ENCODE measurements at regions not wholly inside any gene's neighbourhood (a gene's known extent, or its start where the extent isn't known, plus 50 kb on each side); places are given as distances from the start of the nearest gene placed in this dataset.

DNA sequence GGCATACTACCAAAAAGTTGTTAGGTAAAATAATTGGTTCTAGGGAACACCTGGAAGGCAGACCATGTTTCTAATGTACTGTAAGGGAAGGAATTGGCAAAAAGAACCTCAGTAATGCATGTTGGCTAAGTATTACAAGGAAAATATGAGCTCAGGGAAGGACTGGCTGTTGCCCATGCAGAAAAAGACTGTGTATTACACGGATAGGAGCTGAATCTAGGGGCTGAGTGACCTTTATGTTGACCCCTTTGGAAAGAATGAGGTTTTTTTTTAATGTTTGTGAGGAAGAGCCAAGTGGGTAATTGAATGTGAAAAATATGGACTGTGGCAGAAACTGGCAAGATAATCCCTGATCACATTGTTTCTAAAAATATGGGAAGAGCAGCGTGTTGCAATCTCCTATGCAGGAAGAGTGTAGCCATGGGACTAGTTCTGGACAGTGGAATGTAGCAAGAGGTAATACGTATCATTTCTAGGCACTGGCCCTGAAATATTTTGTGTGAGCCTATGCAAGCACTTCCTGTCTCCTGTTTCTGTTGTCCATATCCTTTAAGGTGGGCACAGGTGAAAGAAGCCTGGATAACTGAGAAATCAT lies 95.1 kb upstream of the CNTNAP4 start:
- WGBS (ENCODE audit: insufficient coverage, low coverage, low lambda C conversion rate, missing lambda C conversion rate): 25% methylated on average over 2 of the region's 3 CpGs
- intact Hi-C loops (cut with DNase I): no loop called here
- no peaks in the 10 kb centered on the region for H3K4me1 ChIP-seq
- H3K27ac ChIP-seq: no peak overlapping the region
- no peaks in the 10 kb centered on the region for H3K9me3 ChIP-seq
- TF ChIP-seq POLR2A (IDR thresholded peaks at IDR 0.05): no peak
- TF ChIP-seq, protein P1, sequence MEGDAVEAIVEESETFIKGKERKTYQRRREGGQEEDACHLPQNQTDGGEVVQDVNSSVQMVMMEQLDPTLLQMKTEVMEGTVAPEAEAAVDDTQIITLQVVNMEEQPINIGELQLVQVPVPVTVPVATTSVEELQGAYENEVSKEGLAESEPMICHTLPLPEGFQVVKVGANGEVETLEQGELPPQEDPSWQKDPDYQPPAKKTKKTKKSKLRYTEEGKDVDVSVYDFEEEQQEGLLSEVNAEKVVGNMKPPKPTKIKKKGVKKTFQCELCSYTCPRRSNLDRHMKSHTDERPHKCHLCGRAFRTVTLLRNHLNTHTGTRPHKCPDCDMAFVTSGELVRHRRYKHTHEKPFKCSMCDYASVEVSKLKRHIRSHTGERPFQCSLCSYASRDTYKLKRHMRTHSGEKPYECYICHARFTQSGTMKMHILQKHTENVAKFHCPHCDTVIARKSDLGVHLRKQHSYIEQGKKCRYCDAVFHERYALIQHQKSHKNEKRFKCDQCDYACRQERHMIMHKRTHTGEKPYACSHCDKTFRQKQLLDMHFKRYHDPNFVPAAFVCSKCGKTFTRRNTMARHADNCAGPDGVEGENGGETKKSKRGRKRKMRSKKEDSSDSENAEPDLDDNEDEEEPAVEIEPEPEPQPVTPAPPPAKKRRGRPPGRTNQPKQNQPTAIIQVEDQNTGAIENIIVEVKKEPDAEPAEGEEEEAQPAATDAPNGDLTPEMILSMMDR (IDR thresholded peaks at IDR 0.05): no peak
- H3K27me3 ChIP-seq: no peaks in the 10 kb centered on the region
- DNase-seq (no peak), ATAC-seq (no peak)
- H3K36me3 ChIP-seq: no peaks in the 10 kb centered on the region
- H3K4me3 ChIP-seq: no peak overlapping the region

DNA sequence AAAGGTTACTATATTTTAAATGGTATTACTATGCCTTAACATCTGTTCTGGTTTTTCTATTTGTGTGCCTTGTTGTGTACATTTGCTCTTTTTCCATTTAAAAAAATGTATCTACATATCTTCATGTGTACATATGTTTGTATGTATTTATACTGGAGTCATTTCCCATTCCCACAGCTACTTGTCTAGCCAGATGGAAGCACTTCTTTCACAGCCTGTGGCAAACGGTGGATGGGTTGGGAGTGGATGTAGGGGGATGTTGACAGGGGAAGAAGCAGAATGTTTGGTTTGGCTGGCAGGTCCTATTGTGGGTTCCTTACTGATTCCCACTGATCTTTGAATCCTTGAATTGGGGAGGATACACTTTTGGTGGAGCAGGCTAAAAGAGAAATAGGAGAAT lies 93.6 kb upstream of the CNTNAP4 start:
- H3K27me3 ChIP-seq: no peaks in the 10 kb centered on the region
- intact Hi-C loops (cut with DNase I): no loop called here
- H3K27ac ChIP-seq: no peak overlapping the region
- H3K9me3 ChIP-seq: no peaks in the 10 kb centered on the region
- H3K4me1 ChIP-seq: no peaks in the 10 kb centered on the region
- H3K36me3 ChIP-seq: no peaks in the 10 kb centered on the region
- H3K4me3 ChIP-seq: no peak overlapping the region
- ATAC-seq: no peak
- TF ChIP-seq, protein P1 (IDR thresholded peaks at IDR 0.05): no peak
- TF ChIP-seq POLR2A (IDR thresholded peaks at IDR 0.05): no peak
- 31% methylated on average over 1 of the region's 1 CpG for WGBS (ENCODE audit: insufficient coverage, low coverage, low lambda C conversion rate, missing lambda C conversion rate)
- no peak for DNase-seq

DNA sequence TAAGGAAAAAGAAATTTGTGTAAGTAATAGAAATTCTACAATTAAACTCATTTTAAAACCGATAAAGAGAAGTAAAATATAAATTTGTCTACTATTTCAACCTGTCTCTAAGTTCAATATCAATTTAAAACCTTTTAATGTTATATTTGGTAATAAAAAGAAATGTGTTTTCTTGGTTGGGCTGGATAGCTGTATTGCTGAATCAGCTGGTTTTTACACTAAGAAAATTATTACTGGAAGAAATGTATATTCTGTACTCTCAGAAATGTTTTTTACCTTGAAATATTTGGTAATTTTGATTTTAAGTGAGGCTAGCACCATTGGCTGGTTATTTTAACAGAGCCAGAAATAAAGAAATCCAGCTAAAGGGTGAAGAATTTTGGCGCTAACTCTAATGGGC lies 87.1 kb upstream of the CNTNAP4 start:
- DNase-seq (no peak), ATAC-seq (no peak)
- Histone ChIP-seq H3K9me3 (no peaks in the 10 kb centered on the region), H3K4me3 (no peak overlapping the region), H3K4me1 (no peaks in the 10 kb centered on the region), H3K27me3 (no peaks in the 10 kb centered on the region), H3K36me3 (no peaks in the 10 kb centered on the region), H3K27ac (no peak overlapping the region)
- intact Hi-C loops (cut with DNase I): no loop called here
- 59% methylated on average over 2 of the region's 2 CpGs for WGBS (ENCODE audit: insufficient coverage, low coverage, low lambda C conversion rate, missing lambda C conversion rate)
- TF ChIP-seq, protein P1 (IDR thresholded peaks at IDR 0.05): no peak
- no peak for TF ChIP-seq POLR2A (IDR thresholded peaks at IDR 0.05)

DNA sequence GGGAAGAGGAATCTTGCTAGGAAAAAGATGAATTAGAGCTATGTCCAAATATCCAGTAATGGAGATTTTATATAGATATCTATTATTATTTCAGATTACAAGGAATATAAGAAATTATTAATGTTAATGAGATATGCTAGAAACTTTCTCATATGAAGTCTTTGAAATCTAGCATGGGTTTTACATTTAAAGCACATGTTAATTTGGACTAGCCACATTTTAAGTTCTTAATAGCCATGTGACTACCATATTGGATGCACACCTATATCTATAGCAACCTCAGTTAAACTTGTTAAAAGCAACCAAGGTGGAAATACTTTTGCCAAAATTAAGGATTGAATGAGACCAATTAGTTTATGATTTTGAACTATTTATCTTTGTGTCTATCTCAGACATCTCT lies 86.7 kb upstream of the CNTNAP4 start:
- H3K9me3 ChIP-seq: no peaks in the 10 kb centered on the region
- H3K27ac ChIP-seq: no peak overlapping the region
- DNase-seq (no peak), ATAC-seq (no peak)
- TF ChIP-seq, protein P1 (IDR thresholded peaks at IDR 0.05): no peak
- TF ChIP-seq POLR2A (IDR thresholded peaks at IDR 0.05): no peak
- H3K4me3 ChIP-seq: no peak overlapping the region
- no peaks in the 10 kb centered on the region for H3K4me1 ChIP-seq
- H3K36me3 ChIP-seq: no peaks in the 10 kb centered on the region
- intact Hi-C loops (cut with DNase I): no loop called here
- H3K27me3 ChIP-seq: no peaks in the 10 kb centered on the region
